Ovary (tissue), 7 donors: ENCODE measurements at regions not wholly inside any gene's neighbourhood (a gene's known extent, or its start where the extent isn't known, plus 50 kb on each side); places are given as distances from the start of the nearest gene placed in this dataset.

Experiments used
- DNase-seq, 5 donors: peaks; one replicate each; pipeline ENCODE4 v3.0.0-alpha.2; 2019 to 2020
- H3K27ac ChIP-seq, 2 donors: fragments of 200-600 bp; one replicate each; pipeline versions ENCODE4 v1.5.1 to v1.8.0; 2019 to 2022
- H3K27me3 ChIP-seq: fragments of 200-600 bp; one replicate; pipeline ENCODE4 v1.8.0; 2022
- H3K36me3 ChIP-seq: fragments of 200-600 bp; sonication (generic); one replicate; pipeline ENCODE4 v1.5.1; 2019
- H3K4me1 ChIP-seq: one replicate; pipeline ENCODE4 v1.8.1; 2013; ENCODE audit warnings: mild to moderate bottlenecking, moderate library complexity; ENCODE audit not compliant: insufficient read depth
- H3K4me3 ChIP-seq: fragments of 200-600 bp; sonication (generic); one replicate; pipeline ENCODE4 v1.5.1; 2017
- H3K9me3 ChIP-seq, 2 donors: fragments of 200-600 bp in 1 of 2; sonication (generic) in 1 of 2; one replicate each; pipeline versions ENCODE4 v1.5.1 to v1.8.1; 2013 to 2019; ENCODE audit warnings: mild to moderate bottlenecking in 1 of 2, moderate library complexity in 1 of 2
- CTCF ChIP-seq, 3 donors: fragments of 450-650 bp in 2 of 3; fragments of 200-600 bp in 1 of 3; IDR thresholded peaks; one replicate each; pipeline versions ENCODE4 v1.5.1 to v1.8.0; 2016 to 2022; ENCODE audit warnings: antibody characterized with exemption in 3 of 3, mild to moderate bottlenecking in 1 of 3
- EP300 ChIP-seq: sonication (generic); formaldehyde crosslinking; IDR thresholded peaks from one replicate; pipeline ENCODE4 v1.6.1; 2017; ENCODE audit warnings: antibody characterized with exemption
- POLR2A ChIP-seq: fragments of 450-650 bp; IDR thresholded peaks from one replicate; pipeline ENCODE4 v1.6.1; 2017; ENCODE audit warnings: antibody characterized with exemption, mild to moderate bottlenecking, moderate library complexity
- WGBS, 3 donors: extraction: QIAGEN DNeasy Blood & Tissue Kit in 1 of 3; methylation state at CpG; one replicate each; pipeline versions ENCODE4 v1.1.5 to v1.1.7; 2013 to 2017; 5-methylcytosine and 5-hydroxymethylcytosine counted together
- intact Hi-C, 4 donors: fragments of 100-400 bp; cut with DNase I; formaldehyde crosslinking; loops; one replicate each; pipeline versions ENCODE4 v1.11.0 to v1.15.1; 2022 to 2023
- donor health status: DM: no; HTN: no; CAD: no; lungs with moderate emphysema.
- donor health status: DM: no; HTN: no; CAD: no.
- donor health status: Bipolar disorder and iron deficiency.
- donor health status: DM: no; HTN: no; CAD: no.
- donor health status: DM: yes; HTN: yes; CAD: no.

- Histone ChIP-seq H3K4me1 (no peaks in the 10 kb centered on the region), H3K27me3 (no peaks in the 10 kb centered on the region), H3K27ac (no peak overlapping the region), H3K36me3 (no peaks in the 10 kb centered on the region), H3K4me3 (no peak overlapping the region), H3K9me3 (no peaks in the 10 kb centered on the region)
- no peak for DNase-seq
- intact Hi-C loops, result no loop called here
- 45 to 51% (median 50%) methylated on average over 3 of the region's 3 CpGs for WGBS, 3 donors
- no peak for TF ChIP-seq EP300
- TF ChIP-seq POLR2A, result no peak
- no peak for TF ChIP-seq CTCF (IDR thresholded peaks at IDR 0.05)
Measured at GRCh38 chr3:71994906-71995305, 210.0 kb upstream of the PROK2 start.

- H3K27me3 ChIP-seq, result no peaks in the 10 kb centered on the region
- no peaks in the 10 kb centered on the region for H3K9me3 ChIP-seq
- 86 to 90% (median 88%) methylated on average over 8 of the region's 8 CpGs for WGBS, 3 donors
- intact Hi-C loops, result no loop called here
- no peak overlapping the region for H3K27ac ChIP-seq
- no peaks in the 10 kb centered on the region for H3K36me3 ChIP-seq
- no peak overlapping the region for H3K4me3 ChIP-seq
- DNase-seq, result no peak
- no peak for TF ChIP-seq CTCF (IDR thresholded peaks at IDR 0.05)
- TF ChIP-seq EP300, result no peak
- no peak for TF ChIP-seq POLR2A
- H3K4me1 ChIP-seq, result no peaks in the 10 kb centered on the region
Measured at GRCh38 chr3:71994203-71994602, 209.3 kb upstream of the PROK2 start.

GRCh38 chr3:71991681-71992080 is 206.7 kb upstream of the PROK2 start:
- TF ChIP-seq POLR2A, result no peak
- 62 to 77% (median 70%) methylated on average over 2 of the region's 2 CpGs for WGBS, 3 donors
- H3K9me3 ChIP-seq, result no peaks in the 10 kb centered on the region
- intact Hi-C loops, result no loop called here
- DNase-seq, result no peak
- H3K4me1 ChIP-seq, result no peaks in the 10 kb centered on the region
- no peak overlapping the region for H3K27ac ChIP-seq
- H3K4me3 ChIP-seq, result no peak overlapping the region
- no peaks in the 10 kb centered on the region for H3K27me3 ChIP-seq
- H3K36me3 ChIP-seq, result no peaks in the 10 kb centered on the region

DNA sequence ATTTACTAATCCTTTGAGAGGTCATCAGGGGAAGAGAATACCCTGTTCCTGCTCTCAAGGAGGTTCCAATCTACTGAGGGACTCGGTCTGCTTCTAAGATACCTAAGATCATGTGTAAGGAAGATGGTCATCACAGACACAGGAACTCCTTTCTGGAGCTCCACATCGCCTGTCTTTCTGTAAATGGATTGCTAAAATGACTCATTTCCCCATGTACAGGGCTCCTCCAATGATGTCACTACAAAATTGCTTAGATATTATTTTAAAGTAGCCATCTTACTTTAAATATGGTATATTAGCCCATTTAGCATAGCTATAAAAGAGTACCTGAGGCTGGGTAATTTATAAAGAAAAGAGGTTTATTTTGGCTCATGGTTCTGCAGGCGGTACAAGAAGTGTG is 206.1 kb upstream of the PROK2 start:
- H3K27me3 ChIP-seq, result no peaks in the 10 kb centered on the region
- no peaks in the 10 kb centered on the region for H3K4me1 ChIP-seq
- intact Hi-C loops, result no loop called here
- 79 to 86% (median 81%) methylated on average over 3 of the region's 3 CpGs for WGBS, 3 donors
- TF ChIP-seq EP300, result no peak
- no peak for TF ChIP-seq POLR2A
- TF ChIP-seq CTCF (IDR thresholded peaks at IDR 0.05), result no peak
- DNase-seq, result no peak
- H3K9me3 ChIP-seq, result no peaks in the 10 kb centered on the region
- no peaks in the 10 kb centered on the region for H3K36me3 ChIP-seq
- H3K27ac ChIP-seq, result no peak overlapping the region
- no peak overlapping the region for H3K4me3 ChIP-seq

- intact Hi-C loops, result no loop called here
- H3K36me3 ChIP-seq, result no peaks in the 10 kb centered on the region
- H3K9me3 ChIP-seq, result no peaks in the 10 kb centered on the region
- no peaks in the 10 kb centered on the region for H3K4me1 ChIP-seq
- TF ChIP-seq CTCF (IDR thresholded peaks at IDR 0.05), result no peak
- no peak for TF ChIP-seq EP300
- TF ChIP-seq POLR2A, result no peak
- no peaks in the 10 kb centered on the region for H3K27me3 ChIP-seq
- H3K27ac ChIP-seq, result no peak overlapping the region
- no peak for DNase-seq
- no peak overlapping the region for H3K4me3 ChIP-seq
Measured at GRCh38 chr3:71990545-71990944, 205.6 kb upstream of the PROK2 start.
